WERI-Rb-1 (cell line): ENCODE measurements at regions not wholly inside any gene's neighbourhood (a gene's known extent, or its start where the extent isn't known, plus 50 kb on each side); places are given as distances from the start of the nearest gene placed in this dataset.

ENCODE experiments used
- DNase-seq: peaks from one replicate; pipeline ENCODE4 v3.0.0-alpha.2; 2020
- H3K27ac ChIP-seq: fragments of 250-450 bp; sonication (Bioruptor Pico); 2 replicates; pipeline ENCODE4 v1.5.1; 2020; ENCODE audit warnings: mild to moderate bottlenecking, moderate library complexity
- H3K27me3 ChIP-seq: fragments of 250-450 bp; sonication (Bioruptor Pico); 2 replicates; pipeline ENCODE4 v1.5.1; 2021; ENCODE audit warnings: mild to moderate bottlenecking, low read depth, moderate library complexity; ENCODE audit not compliant: insufficient read depth, severe bottlenecking
- H3K36me3 ChIP-seq: fragments of 250-450 bp; sonication (Bioruptor Pico); 2 replicates; pipeline ENCODE4 v1.5.1; 2020; ENCODE audit warnings: mild to moderate bottlenecking, moderate library complexity
- H3K4me3 ChIP-seq: 2 replicates; pipeline ENCODE4 v1.5.1; 2011; ENCODE audit warnings: low read depth, mild to moderate bottlenecking, control low read depth, low read length
- H3K9me3 ChIP-seq: fragments of 250-450 bp; sonication (Bioruptor Pico); 2 replicates; pipeline ENCODE4 v1.5.1; 2021; ENCODE audit warnings: mild to moderate bottlenecking, moderate library complexity; ENCODE audit not compliant: severe bottlenecking
- TF ChIP-seq, protein P1 (sequence below): IDR thresholded peaks from 2 replicates; pipeline ENCODE4 v1.5.1; 2011; ENCODE audit warnings: low read depth, mild to moderate bottlenecking, control low read depth, inconsistent platforms, low read length

DNA sequence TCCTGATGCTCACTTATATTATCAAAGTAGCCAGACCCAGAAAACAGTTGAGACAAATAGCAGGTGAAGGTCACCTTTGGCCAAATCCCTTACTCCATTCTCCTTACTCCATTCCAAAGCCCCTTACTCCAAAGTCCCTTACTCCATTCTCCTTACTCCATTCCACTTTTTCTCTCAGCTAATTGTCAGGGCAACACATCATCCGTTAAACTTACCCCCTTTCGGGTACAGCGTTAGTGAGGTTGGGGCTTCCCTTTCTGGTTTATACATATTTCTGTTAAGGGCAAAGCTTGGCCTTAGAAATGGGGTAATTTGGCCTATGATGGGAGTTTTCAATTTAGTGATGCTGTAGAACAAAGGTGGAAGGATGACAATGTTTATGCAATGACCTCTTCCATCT, 111.8 kb upstream of the CCND2 start:
- DNase-seq, result no peak
- H3K36me3 ChIP-seq, result no peaks in the 10 kb centered on the region
- H3K27ac ChIP-seq, result no peak overlapping the region
- no peaks in the 10 kb centered on the region for H3K9me3 ChIP-seq
- TF ChIP-seq, protein P1, sequence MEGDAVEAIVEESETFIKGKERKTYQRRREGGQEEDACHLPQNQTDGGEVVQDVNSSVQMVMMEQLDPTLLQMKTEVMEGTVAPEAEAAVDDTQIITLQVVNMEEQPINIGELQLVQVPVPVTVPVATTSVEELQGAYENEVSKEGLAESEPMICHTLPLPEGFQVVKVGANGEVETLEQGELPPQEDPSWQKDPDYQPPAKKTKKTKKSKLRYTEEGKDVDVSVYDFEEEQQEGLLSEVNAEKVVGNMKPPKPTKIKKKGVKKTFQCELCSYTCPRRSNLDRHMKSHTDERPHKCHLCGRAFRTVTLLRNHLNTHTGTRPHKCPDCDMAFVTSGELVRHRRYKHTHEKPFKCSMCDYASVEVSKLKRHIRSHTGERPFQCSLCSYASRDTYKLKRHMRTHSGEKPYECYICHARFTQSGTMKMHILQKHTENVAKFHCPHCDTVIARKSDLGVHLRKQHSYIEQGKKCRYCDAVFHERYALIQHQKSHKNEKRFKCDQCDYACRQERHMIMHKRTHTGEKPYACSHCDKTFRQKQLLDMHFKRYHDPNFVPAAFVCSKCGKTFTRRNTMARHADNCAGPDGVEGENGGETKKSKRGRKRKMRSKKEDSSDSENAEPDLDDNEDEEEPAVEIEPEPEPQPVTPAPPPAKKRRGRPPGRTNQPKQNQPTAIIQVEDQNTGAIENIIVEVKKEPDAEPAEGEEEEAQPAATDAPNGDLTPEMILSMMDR, result no peak
- no peak overlapping the region for H3K4me3 ChIP-seq
- H3K27me3 ChIP-seq, result peaks cover 19% of the 10 kb centered on the region

DNA sequence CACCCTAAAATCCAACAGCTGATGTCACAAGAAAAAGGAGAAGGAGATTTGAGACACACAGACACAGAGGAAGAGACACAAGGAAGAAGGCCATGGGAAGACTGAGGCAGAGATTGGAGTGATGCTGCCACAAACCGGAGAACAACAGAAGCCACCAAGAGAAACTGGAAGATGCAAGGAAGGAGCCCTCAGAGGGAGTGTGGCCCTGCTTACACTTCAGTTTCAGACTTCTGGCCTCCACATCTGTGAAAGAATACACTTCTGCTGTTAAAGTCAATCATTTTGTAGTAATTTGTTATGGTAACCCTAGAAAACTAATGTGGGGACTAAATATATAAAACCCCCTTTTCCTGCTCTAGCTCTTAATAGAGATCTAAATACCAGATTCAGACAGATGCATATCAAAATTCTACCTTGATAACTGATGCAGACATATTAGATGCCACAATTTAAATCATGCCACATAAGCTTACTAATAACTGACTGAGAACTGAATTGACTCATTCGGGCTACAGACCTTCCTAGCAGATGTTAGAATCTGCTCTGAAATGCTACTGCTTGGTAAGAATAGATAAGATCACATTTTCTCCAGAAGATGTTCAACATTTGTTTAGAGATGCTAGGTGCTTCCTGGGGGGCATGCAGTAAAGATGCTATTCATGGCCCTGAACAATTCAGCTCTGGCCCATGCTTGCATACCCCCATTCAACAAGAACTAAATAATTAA, 113.1 kb upstream of the CCND2 start:
- H3K36me3 ChIP-seq, result no peaks in the 10 kb centered on the region

DNA sequence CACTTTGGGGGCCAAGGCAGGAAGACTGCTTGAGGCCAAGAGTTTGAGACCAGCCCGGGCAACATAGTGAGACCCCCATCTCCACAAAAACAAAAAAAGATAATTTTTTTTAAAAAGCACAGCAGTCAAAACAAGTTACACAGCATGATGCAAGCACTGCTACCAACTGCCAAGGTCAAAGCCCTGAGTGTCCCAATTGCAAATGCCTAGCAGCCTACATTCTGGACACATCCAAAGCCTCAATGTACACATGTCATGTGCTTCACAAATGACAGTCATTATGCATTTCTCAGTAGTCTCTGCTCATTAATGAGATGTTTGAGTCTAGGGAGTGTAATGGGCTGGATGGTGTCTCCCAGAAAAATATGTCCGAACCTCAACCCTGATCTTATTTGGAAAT, 113.7 kb upstream of the CCND2 start:
- DNase-seq, result no peak
- no peak overlapping the region for H3K27ac ChIP-seq
- no peaks in the 10 kb centered on the region for H3K9me3 ChIP-seq
- H3K4me3 ChIP-seq, result no peak overlapping the region
- TF ChIP-seq, protein P1, result no peak
- peaks cover 12% of the 10 kb centered on the region for H3K27me3 ChIP-seq
- no peaks in the 10 kb centered on the region for H3K36me3 ChIP-seq

More for the DNA sequence above, 113.1 kb upstream of the CCND2 start:
- Histone ChIP-seq H3K9me3 (no peaks in the 10 kb centered on the region), H3K27ac (no peak overlapping the region), H3K4me3 (no peak overlapping the region), H3K27me3 (peaks cover 17% of the 10 kb centered on the region)
- TF ChIP-seq, protein P1, result no peak
- no peak for DNase-seq

DNA sequence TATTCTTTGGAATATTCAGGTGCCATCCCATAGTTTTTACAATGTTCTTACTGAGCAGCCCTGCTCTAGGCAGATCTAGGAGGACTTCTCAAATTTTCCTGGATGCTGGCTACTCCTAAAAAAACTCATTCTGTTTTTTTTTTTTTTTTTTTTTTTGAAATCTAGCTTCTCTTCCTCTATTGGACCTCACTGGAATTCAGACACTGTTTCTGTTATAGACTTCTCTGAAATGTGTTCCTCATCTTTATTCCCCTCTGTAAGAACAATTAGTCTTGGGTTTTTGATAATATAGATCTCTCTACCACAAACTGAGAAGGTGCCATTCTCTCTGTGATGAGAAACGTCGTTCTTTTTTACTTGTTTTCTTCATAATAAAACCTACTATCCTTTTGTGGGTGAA, 115.3 kb upstream of the CCND2 start:
- Histone ChIP-seq H3K27ac (no peak overlapping the region), H3K4me3 (no peak overlapping the region), H3K36me3 (no peaks in the 10 kb centered on the region), H3K27me3 (peaks cover 17% of the 10 kb centered on the region), H3K9me3 (no peaks in the 10 kb centered on the region)
- TF ChIP-seq, protein P1, result no peak
- no peak for DNase-seq

DNA sequence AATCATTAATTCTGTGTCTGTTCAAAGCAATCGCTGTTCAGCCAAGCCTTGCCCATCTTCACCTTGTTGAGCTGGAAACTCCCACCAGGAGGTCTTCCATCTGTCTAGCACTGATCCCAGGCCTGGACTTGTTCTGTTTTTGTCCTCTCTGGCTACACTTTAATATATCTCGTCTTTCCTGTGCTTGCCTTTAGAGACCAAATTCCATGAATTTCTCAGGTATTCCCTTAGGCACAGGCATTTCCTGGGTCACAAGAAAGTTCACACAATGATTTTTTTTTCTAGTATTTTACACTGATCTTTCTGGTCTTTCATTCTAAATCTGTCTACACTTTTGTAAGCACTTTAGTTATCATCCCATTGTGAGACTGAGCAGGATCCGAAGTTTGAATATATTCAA, 116.4 kb upstream of the CCND2 start:
- TF ChIP-seq, protein P1, result no peak
- no peak overlapping the region for H3K27ac ChIP-seq
- H3K9me3 ChIP-seq, result no peaks in the 10 kb centered on the region
- H3K4me3 ChIP-seq, result no peak overlapping the region
- H3K27me3 ChIP-seq, result peaks cover 21% of the 10 kb centered on the region
- DNase-seq, result no peak
- H3K36me3 ChIP-seq, result no peaks in the 10 kb centered on the region

DNA sequence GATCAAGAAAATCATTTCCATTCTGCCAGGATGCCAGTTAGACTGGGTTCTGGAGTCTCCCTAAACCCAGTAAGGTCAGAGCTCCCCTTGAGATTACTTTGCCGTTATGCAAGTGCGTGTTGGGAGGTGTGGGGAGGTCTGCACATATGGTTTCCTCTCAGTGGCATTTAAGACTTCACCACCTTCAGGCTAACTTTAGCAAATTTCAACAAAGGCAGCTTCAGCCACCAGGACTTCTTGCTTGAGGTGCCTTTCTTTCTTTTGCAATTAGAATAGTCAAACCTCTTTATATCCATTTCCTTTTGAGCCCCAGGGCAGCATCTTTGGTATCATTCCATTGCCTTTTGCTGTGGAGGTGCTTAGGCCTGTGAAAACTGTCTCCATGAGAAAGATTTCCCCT, 117.2 kb upstream of the CCND2 start:
- Histone ChIP-seq H3K27ac (no peak overlapping the region), H3K27me3 (peaks cover 26% of the 10 kb centered on the region), H3K9me3 (no peaks in the 10 kb centered on the region), H3K36me3 (no peaks in the 10 kb centered on the region), H3K4me3 (no peak overlapping the region)
- TF ChIP-seq, protein P1, result no peak
- no peak for DNase-seq
